Peyer's patch (tissue), 4 donors: ENCODE measurements at regions not wholly inside any gene's neighbourhood (a gene's known extent, or its start where the extent isn't known, plus 50 kb on each side); places are given as distances from the start of the nearest gene placed in this dataset.

Experiments used
- DNase-seq, 3 donors: peaks; one replicate each; pipeline ENCODE4 v3.0.0-alpha.2; 2017 to 2019
- H3K27ac ChIP-seq, 4 donors: fragments of 200-600 bp; sonication (generic); one replicate each; pipeline ENCODE4 v1.5.1; 2016 to 2019
- H3K27me3 ChIP-seq, 2 donors: fragments of 200-600 bp; sonication (generic); one replicate each; pipeline ENCODE4 v1.5.1; 2019
- H3K36me3 ChIP-seq, 3 donors: fragments of 200-600 bp; sonication (generic); one replicate each; pipeline ENCODE4 v1.5.1; 2016 to 2019
- H3K4me1 ChIP-seq, 4 donors: fragments of 200-600 bp; sonication (generic); one replicate each; pipeline ENCODE4 v1.5.1; 2016 to 2019
- H3K4me3 ChIP-seq, 4 donors: fragments of 200-600 bp; sonication (generic); 1 replicate in 3 of 4; 2 replicates in 1 of 4; pipeline ENCODE4 v1.5.1; 2016 to 2019; ENCODE audit warnings: mild to moderate bottlenecking in 1 of 4
- H3K9me3 ChIP-seq, 4 donors: fragments of 200-600 bp; sonication (generic); one replicate each; pipeline ENCODE4 v1.5.1; 2016 to 2019; ENCODE audit warnings: mild to moderate bottlenecking in 1 of 4
- POLR2A ChIP-seq, 2 donors: fragments of 450-650 bp; IDR thresholded peaks; one replicate each; pipeline ENCODE4 v1.5.1; 2017; ENCODE audit warnings: antibody characterized with exemption in 2 of 2, mild to moderate bottlenecking in 2 of 2, moderate library complexity in 2 of 2
- TF ChIP-seq, protein P1 (sequence below), 6 experiments: fragments of 450-650 bp in 4 of 6; fragments of 200-600 bp in 2 of 6; sonication (generic) in 1 of 6; IDR thresholded peaks; one replicate each; pipeline ENCODE4 v1.5.1; 2017 to 2019; ENCODE audit warnings: antibody characterized with exemption in 6 of 6, mild to moderate bottlenecking in 3 of 6, moderate library complexity in 1 of 6

GRCh38 chr1:106747791-106748190 lies 308.7 kb upstream of the PRMT6 start:
- no peaks in the 10 kb centered on the region for H3K9me3 ChIP-seq
- H3K4me3 ChIP-seq = no peak overlapping the region
- H3K27me3 ChIP-seq = no peaks in the 10 kb centered on the region
- H3K36me3 ChIP-seq = no peaks in the 10 kb centered on the region
- H3K27ac ChIP-seq = no peak overlapping the region
- H3K4me1 ChIP-seq = no peaks in the 10 kb centered on the region
- no peak for DNase-seq
- no peak for TF ChIP-seq POLR2A (IDR thresholded peaks at IDR 0.05)
- TF ChIP-seq, protein P1, sequence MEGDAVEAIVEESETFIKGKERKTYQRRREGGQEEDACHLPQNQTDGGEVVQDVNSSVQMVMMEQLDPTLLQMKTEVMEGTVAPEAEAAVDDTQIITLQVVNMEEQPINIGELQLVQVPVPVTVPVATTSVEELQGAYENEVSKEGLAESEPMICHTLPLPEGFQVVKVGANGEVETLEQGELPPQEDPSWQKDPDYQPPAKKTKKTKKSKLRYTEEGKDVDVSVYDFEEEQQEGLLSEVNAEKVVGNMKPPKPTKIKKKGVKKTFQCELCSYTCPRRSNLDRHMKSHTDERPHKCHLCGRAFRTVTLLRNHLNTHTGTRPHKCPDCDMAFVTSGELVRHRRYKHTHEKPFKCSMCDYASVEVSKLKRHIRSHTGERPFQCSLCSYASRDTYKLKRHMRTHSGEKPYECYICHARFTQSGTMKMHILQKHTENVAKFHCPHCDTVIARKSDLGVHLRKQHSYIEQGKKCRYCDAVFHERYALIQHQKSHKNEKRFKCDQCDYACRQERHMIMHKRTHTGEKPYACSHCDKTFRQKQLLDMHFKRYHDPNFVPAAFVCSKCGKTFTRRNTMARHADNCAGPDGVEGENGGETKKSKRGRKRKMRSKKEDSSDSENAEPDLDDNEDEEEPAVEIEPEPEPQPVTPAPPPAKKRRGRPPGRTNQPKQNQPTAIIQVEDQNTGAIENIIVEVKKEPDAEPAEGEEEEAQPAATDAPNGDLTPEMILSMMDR (IDR thresholded peaks at IDR 0.05) = no peak

DNA sequence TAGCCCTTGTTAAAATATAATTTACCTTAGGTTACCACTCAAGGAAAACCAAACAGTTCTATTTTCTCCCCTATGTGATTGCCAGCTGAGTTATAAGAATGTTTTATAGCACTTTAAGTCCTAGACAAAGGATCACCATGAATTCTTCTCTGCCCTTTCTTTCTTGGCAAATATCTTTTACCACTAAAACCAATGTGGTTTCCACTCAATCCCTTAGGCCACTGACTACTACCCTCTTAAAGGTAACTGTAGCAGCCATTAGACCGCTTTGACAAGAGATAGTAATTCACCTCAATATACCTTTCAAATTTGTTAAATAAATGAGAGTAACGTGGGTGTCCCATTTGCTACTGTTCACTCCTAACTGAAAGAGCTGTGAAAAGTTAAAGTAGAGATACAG lies 307.9 kb upstream of the PRMT6 start:
- H3K36me3 ChIP-seq = no peaks in the 10 kb centered on the region
- TF ChIP-seq, protein P1 (IDR thresholded peaks at IDR 0.05) = no peak
- no peak for TF ChIP-seq POLR2A (IDR thresholded peaks at IDR 0.05)

GRCh38 chr1:106749491-106749890 lies 307.0 kb upstream of the PRMT6 start:
- H3K4me3 ChIP-seq = no peak overlapping the region
- no peaks in the 10 kb centered on the region for H3K27me3 ChIP-seq
- no peaks in the 10 kb centered on the region for H3K36me3 ChIP-seq
- H3K9me3 ChIP-seq = no peaks in the 10 kb centered on the region
- H3K4me1 ChIP-seq = no peaks in the 10 kb centered on the region
- no peak for DNase-seq
- TF ChIP-seq, protein P1 (IDR thresholded peaks at IDR 0.05) = no peak
- no peak for TF ChIP-seq POLR2A (IDR thresholded peaks at IDR 0.05)
- no peak overlapping the region for H3K27ac ChIP-seq

More for the DNA sequence above, 307.9 kb upstream of the PRMT6 start:
- H3K27me3 ChIP-seq = no peaks in the 10 kb centered on the region
- no peak overlapping the region for H3K4me3 ChIP-seq
- no peak overlapping the region for H3K27ac ChIP-seq
- H3K4me1 ChIP-seq = no peaks in the 10 kb centered on the region
- no peak for DNase-seq
- no peaks in the 10 kb centered on the region for H3K9me3 ChIP-seq

DNA sequence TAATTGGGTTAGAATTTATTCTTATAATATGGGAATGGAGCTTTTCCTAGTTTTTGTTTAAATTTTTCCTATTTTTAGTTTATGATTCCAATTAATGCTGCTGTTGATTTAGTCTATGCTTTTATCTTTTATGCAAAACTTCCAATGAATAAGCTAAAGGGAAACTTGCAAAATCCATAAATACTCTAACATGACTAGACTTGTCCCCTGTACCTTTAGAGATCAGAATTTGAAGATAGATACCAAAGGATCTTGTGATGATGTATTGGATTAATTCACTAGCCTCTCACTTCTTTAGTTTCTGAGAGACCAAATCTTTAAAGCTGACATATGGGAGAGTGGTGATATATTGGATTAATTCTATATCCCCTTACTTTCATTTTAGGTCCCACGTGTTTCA lies 306.6 kb upstream of the PRMT6 start:
- no peaks in the 10 kb centered on the region for H3K4me1 ChIP-seq

GRCh38 chr1:106751002-106751401 lies 305.5 kb upstream of the PRMT6 start:
- no peak for TF ChIP-seq POLR2A (IDR thresholded peaks at IDR 0.05)
- TF ChIP-seq, protein P1 (IDR thresholded peaks at IDR 0.05) = no peak
- Histone ChIP-seq H3K9me3 (no peaks in the 10 kb centered on the region), H3K4me3 (no peak overlapping the region), H3K36me3 (no peaks in the 10 kb centered on the region), H3K27me3 (no peaks in the 10 kb centered on the region), H3K4me1 (no peaks in the 10 kb centered on the region), H3K27ac (no peak overlapping the region)
- no peak for DNase-seq

More for the DNA sequence above, 306.6 kb upstream of the PRMT6 start:
- Histone ChIP-seq H3K9me3 (no peaks in the 10 kb centered on the region), H3K27ac (no peak overlapping the region), H3K36me3 (no peaks in the 10 kb centered on the region), H3K27me3 (no peaks in the 10 kb centered on the region), H3K4me3 (no peak overlapping the region)
- no peak for TF ChIP-seq POLR2A (IDR thresholded peaks at IDR 0.05)
- TF ChIP-seq, protein P1 (IDR thresholded peaks at IDR 0.05) = no peak
- DNase-seq = no peak

GRCh38 chr1:106753066-106753465 lies 303.4 kb upstream of the PRMT6 start:
- Histone ChIP-seq H3K27ac (no peak overlapping the region), H3K36me3 (no peaks in the 10 kb centered on the region), H3K4me1 (no peaks in the 10 kb centered on the region), H3K4me3 (no peak overlapping the region), H3K27me3 (no peaks in the 10 kb centered on the region), H3K9me3 (no peaks in the 10 kb centered on the region)
- no peak for TF ChIP-seq POLR2A (IDR thresholded peaks at IDR 0.05)
- TF ChIP-seq, protein P1 (IDR thresholded peaks at IDR 0.05) = no peak
- no peak for DNase-seq
